T-helper 1 cell treated with Interleukin-12 subunit alpha and Interleukin-12 subunit beta and Interleukin-4 antibody, amounts not matched to agents 30 μg/mL and 1 μg/mL, for 36 hours (primary cell): ENCODE measurements at regions not wholly inside any gene's neighbourhood (a gene's known extent, or its start where the extent isn't known, plus 50 kb on each side); places are given as distances from the start of the nearest gene placed in this dataset.

Experiments
- H3K27ac Mint-ChIP-seq: one replicate; pipeline ENCODE4 v1.8.0; 2021; ENCODE audit warnings: mild to moderate bottlenecking, mixed read lengths
- H3K27me3 Mint-ChIP-seq: one replicate; pipeline ENCODE4 v1.8.0; 2021; ENCODE audit warnings: low read depth, mixed read lengths
- H3K36me3 Mint-ChIP-seq: one replicate; pipeline ENCODE4 v1.8.0; 2021; ENCODE audit warnings: low read depth, mixed read lengths
- H3K4me1 Mint-ChIP-seq: one replicate; pipeline ENCODE4 v1.8.0; 2021; ENCODE audit warnings: low read depth, mixed read lengths
- H3K4me3 Mint-ChIP-seq: one replicate; pipeline ENCODE4 v1.8.0; 2021; ENCODE audit warnings: mild to moderate bottlenecking, moderate library complexity, mixed read lengths
- H3K9me3 Mint-ChIP-seq: one replicate; pipeline ENCODE4 v1.8.0; 2021; ENCODE audit warnings: mixed read lengths

GRCh38 chr6:105649192-105649591, 246.3 kb upstream of the PREP start:
- H3K27me3 Mint-ChIP-seq = no peaks in the 10 kb centered on the region
- H3K4me1 Mint-ChIP-seq = peaks cover 63% of the 10 kb centered on the region
- peak overlapping the region; percentile 62 for H3K4me3 Mint-ChIP-seq
- H3K27ac Mint-ChIP-seq = peak overlapping the region; percentile 86
- H3K36me3 Mint-ChIP-seq = peaks cover 14% of the 10 kb centered on the region
- H3K9me3 Mint-ChIP-seq = peaks cover 12% of the 10 kb centered on the region

- Mint-ChIP-seq H3K4me1 (peaks cover 69% of the 10 kb centered on the region), H3K9me3 (peaks cover 3% of the 10 kb centered on the region), H3K4me3 (peak overlapping the region; percentile 32), H3K27me3 (no peaks in the 10 kb centered on the region), H3K27ac (peak overlapping the region; percentile 86), H3K36me3 (peaks cover 13% of the 10 kb centered on the region)
Observed at GRCh38 chr6:105648276-105648675, 245.4 kb upstream of the PREP start.

GRCh38 chr6:105646391-105646867, 243.5 kb upstream of the PREP start:
- Mint-ChIP-seq H3K4me3 (peak overlapping the region; percentile 48), H3K9me3 (peaks cover 14% of the 10 kb centered on the region), H3K27me3 (no peaks in the 10 kb centered on the region), H3K36me3 (peaks cover 25% of the 10 kb centered on the region), H3K27ac (peak overlapping the region; percentile 83), H3K4me1 (peaks cover 76% of the 10 kb centered on the region)

- no peaks in the 10 kb centered on the region for H3K27me3 Mint-ChIP-seq
- peak overlapping the region; percentile 83 for H3K27ac Mint-ChIP-seq
- peaks cover 74% of the 10 kb centered on the region for H3K4me1 Mint-ChIP-seq
Observed at GRCh38 chr6:105645958-105646357, 243.1 kb upstream of the PREP start.

GRCh38 chr6:105645156-105645555, 242.3 kb upstream of the PREP start:
- Mint-ChIP-seq H3K27ac (peak overlapping the region; percentile 83), H3K27me3 (no peaks in the 10 kb centered on the region), H3K4me3 (no peak overlapping the region), H3K36me3 (peaks cover 22% of the 10 kb centered on the region), H3K9me3 (peaks cover 27% of the 10 kb centered on the region), H3K4me1 (peaks cover 68% of the 10 kb centered on the region)

More at GRCh38 chr6:105645958-105646357, 243.1 kb upstream of the PREP start:
- peaks cover 26% of the 10 kb centered on the region for H3K36me3 Mint-ChIP-seq
- H3K9me3 Mint-ChIP-seq = peaks cover 19% of the 10 kb centered on the region
- H3K4me3 Mint-ChIP-seq = peak overlapping the region; percentile 48

GRCh38 chr6:105644691-105645090, 241.8 kb upstream of the PREP start:
- Mint-ChIP-seq H3K27me3 (peaks cover 4% of the 10 kb centered on the region), H3K27ac (peak overlapping the region; percentile 92), H3K9me3 (peaks cover 32% of the 10 kb centered on the region), H3K36me3 (peaks cover 22% of the 10 kb centered on the region), H3K4me3 (peak overlapping the region; percentile 56), H3K4me1 (peaks cover 68% of the 10 kb centered on the region)

GRCh38 chr6:105644073-105644489, 241.2 kb upstream of the PREP start:
- Mint-ChIP-seq H3K4me3 (peak overlapping the region; percentile 56), H3K9me3 (peaks cover 34% of the 10 kb centered on the region), H3K27me3 (peaks cover 5% of the 10 kb centered on the region), H3K4me1 (peaks cover 62% of the 10 kb centered on the region), H3K27ac (peak overlapping the region; percentile 92), H3K36me3 (peaks cover 22% of the 10 kb centered on the region)

GRCh38 chr6:105642708-105643107, 239.8 kb upstream of the PREP start:
- H3K36me3 Mint-ChIP-seq = peaks cover 27% of the 10 kb centered on the region
- H3K9me3 Mint-ChIP-seq = peaks cover 38% of the 10 kb centered on the region
- H3K4me3 Mint-ChIP-seq = no peak overlapping the region
- H3K27me3 Mint-ChIP-seq = peaks cover 5% of the 10 kb centered on the region
- H3K4me1 Mint-ChIP-seq = peaks cover 49% of the 10 kb centered on the region
- H3K27ac Mint-ChIP-seq = no peak overlapping the region

- Mint-ChIP-seq H3K27me3 (peaks cover 5% of the 10 kb centered on the region), H3K9me3 (peaks cover 38% of the 10 kb centered on the region), H3K27ac (peak overlapping the region; percentile 10), H3K4me1 (peaks cover 42% of the 10 kb centered on the region), H3K4me3 (no peak overlapping the region), H3K36me3 (peaks cover 29% of the 10 kb centered on the region)
Observed at GRCh38 chr6:105641504-105641903, 238.6 kb upstream of the PREP start.

GRCh38 chr6:105639124-105639523, 236.2 kb upstream of the PREP start:
- Mint-ChIP-seq H3K36me3 (peaks cover 28% of the 10 kb centered on the region), H3K4me1 (peaks cover 26% of the 10 kb centered on the region), H3K27ac (no peak overlapping the region), H3K27me3 (peaks cover 5% of the 10 kb centered on the region), H3K4me3 (no peak overlapping the region), H3K9me3 (peaks cover 44% of the 10 kb centered on the region)

GRCh38 chr6:105633814-105634213, 230.9 kb upstream of the PREP start:
- peaks cover 17% of the 10 kb centered on the region for H3K4me1 Mint-ChIP-seq
- peaks cover 42% of the 10 kb centered on the region for H3K36me3 Mint-ChIP-seq
- no peak overlapping the region for H3K27ac Mint-ChIP-seq
- H3K9me3 Mint-ChIP-seq = peaks cover 51% of the 10 kb centered on the region
- H3K27me3 Mint-ChIP-seq = peaks cover 12% of the 10 kb centered on the region
- H3K4me3 Mint-ChIP-seq = no peak overlapping the region

GRCh38 chr6:105628156-105628860, 225.4 kb upstream of the PREP start:
- H3K4me1 Mint-ChIP-seq = peaks cover 35% of the 10 kb centered on the region
- peaks cover 67% of the 10 kb centered on the region for H3K9me3 Mint-ChIP-seq
- H3K36me3 Mint-ChIP-seq = peaks cover 55% of the 10 kb centered on the region
- H3K27ac Mint-ChIP-seq = peak overlapping the region; percentile 14
- H3K4me3 Mint-ChIP-seq = peak overlapping the region; percentile 2
- peaks cover 12% of the 10 kb centered on the region for H3K27me3 Mint-ChIP-seq

- Mint-ChIP-seq H3K27me3 (peaks cover 8% of the 10 kb centered on the region), H3K36me3 (peaks cover 53% of the 10 kb centered on the region), H3K9me3 (peaks cover 58% of the 10 kb centered on the region), H3K27ac (peak overlapping the region; percentile 76), H3K4me3 (peak overlapping the region; percentile 52), H3K4me1 (peaks cover 44% of the 10 kb centered on the region)
Observed at GRCh38 chr6:105626295-105627158, 223.6 kb upstream of the PREP start.

GRCh38 chr6:105624021-105624420, 221.1 kb upstream of the PREP start:
- no peaks in the 10 kb centered on the region for H3K27me3 Mint-ChIP-seq
- H3K4me1 Mint-ChIP-seq = peaks cover 51% of the 10 kb centered on the region
- H3K4me3 Mint-ChIP-seq = no peak overlapping the region
- H3K27ac Mint-ChIP-seq = no peak overlapping the region
- H3K9me3 Mint-ChIP-seq = peaks cover 41% of the 10 kb centered on the region
- H3K36me3 Mint-ChIP-seq = peaks cover 43% of the 10 kb centered on the region
